ENCODE measurements at regions not wholly inside any gene's neighbourhood (a gene's known extent, or its start where the extent isn't known, plus 50 kb on each side); places are given as distances from the start of the nearest gene placed in this dataset.

- Histone ChIP-seq H3K4me2 (no peak overlapping the region), H3K27ac (no peak overlapping the region), H3K27me3 (ENCODE audit: insufficient read depth, low read depth) (no peaks in the 10 kb centered on the region), H3K9ac (no peak overlapping the region), H2AFZ (ENCODE audit: low read depth) (no peak overlapping the region), H3K4me1 (ENCODE audit: low read depth, poor library complexity, severe bottlenecking) (no peaks in the 10 kb centered on the region), H3K4me3 (IDR thresholded peaks at IDR 0.05; ENCODE audit: insufficient read depth, low read depth, low read length) (no peak overlapping the region), H3K79me2 (ENCODE audit: insufficient read depth, low read depth) (no peaks in the 10 kb centered on the region), H4K20me1 (ENCODE audit: insufficient read depth) (no peaks in the 10 kb centered on the region), H3K36me3 (ENCODE audit: insufficient read depth) (no peaks in the 10 kb centered on the region)
- TF ChIP-seq, protein P1, sequence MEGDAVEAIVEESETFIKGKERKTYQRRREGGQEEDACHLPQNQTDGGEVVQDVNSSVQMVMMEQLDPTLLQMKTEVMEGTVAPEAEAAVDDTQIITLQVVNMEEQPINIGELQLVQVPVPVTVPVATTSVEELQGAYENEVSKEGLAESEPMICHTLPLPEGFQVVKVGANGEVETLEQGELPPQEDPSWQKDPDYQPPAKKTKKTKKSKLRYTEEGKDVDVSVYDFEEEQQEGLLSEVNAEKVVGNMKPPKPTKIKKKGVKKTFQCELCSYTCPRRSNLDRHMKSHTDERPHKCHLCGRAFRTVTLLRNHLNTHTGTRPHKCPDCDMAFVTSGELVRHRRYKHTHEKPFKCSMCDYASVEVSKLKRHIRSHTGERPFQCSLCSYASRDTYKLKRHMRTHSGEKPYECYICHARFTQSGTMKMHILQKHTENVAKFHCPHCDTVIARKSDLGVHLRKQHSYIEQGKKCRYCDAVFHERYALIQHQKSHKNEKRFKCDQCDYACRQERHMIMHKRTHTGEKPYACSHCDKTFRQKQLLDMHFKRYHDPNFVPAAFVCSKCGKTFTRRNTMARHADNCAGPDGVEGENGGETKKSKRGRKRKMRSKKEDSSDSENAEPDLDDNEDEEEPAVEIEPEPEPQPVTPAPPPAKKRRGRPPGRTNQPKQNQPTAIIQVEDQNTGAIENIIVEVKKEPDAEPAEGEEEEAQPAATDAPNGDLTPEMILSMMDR (conservative IDR thresholded peaks at IDR 0.05; ENCODE audit: low read depth, low read length): no peak
These were observed 125.6 kb upstream of the PAPPA start for GRCh38 chr9:116027951-116028350.

GRCh38 chr9:116030517-116030916 lies 123.1 kb upstream of the PAPPA start:
- no peaks in the 10 kb centered on the region for H3K36me3 ChIP-seq (ENCODE audit: insufficient read depth)
- H2AFZ ChIP-seq (ENCODE audit: low read depth): no peak overlapping the region
- H3K4me1 ChIP-seq (ENCODE audit: low read depth, poor library complexity, severe bottlenecking): no peaks in the 10 kb centered on the region
- no peak overlapping the region for H3K27ac ChIP-seq
- no peak overlapping the region for H3K4me3 ChIP-seq (IDR thresholded peaks at IDR 0.05; ENCODE audit: insufficient read depth, low read depth, low read length)
- TF ChIP-seq, protein P1 (conservative IDR thresholded peaks at IDR 0.05; ENCODE audit: low read depth, low read length): no peak
- no peaks in the 10 kb centered on the region for H3K79me2 ChIP-seq (ENCODE audit: insufficient read depth, low read depth)
- H3K9ac ChIP-seq: no peak overlapping the region
- no peaks in the 10 kb centered on the region for H4K20me1 ChIP-seq (ENCODE audit: insufficient read depth)
- no peak overlapping the region for H3K4me2 ChIP-seq
- H3K27me3 ChIP-seq (ENCODE audit: insufficient read depth, low read depth): no peaks in the 10 kb centered on the region

DNA sequence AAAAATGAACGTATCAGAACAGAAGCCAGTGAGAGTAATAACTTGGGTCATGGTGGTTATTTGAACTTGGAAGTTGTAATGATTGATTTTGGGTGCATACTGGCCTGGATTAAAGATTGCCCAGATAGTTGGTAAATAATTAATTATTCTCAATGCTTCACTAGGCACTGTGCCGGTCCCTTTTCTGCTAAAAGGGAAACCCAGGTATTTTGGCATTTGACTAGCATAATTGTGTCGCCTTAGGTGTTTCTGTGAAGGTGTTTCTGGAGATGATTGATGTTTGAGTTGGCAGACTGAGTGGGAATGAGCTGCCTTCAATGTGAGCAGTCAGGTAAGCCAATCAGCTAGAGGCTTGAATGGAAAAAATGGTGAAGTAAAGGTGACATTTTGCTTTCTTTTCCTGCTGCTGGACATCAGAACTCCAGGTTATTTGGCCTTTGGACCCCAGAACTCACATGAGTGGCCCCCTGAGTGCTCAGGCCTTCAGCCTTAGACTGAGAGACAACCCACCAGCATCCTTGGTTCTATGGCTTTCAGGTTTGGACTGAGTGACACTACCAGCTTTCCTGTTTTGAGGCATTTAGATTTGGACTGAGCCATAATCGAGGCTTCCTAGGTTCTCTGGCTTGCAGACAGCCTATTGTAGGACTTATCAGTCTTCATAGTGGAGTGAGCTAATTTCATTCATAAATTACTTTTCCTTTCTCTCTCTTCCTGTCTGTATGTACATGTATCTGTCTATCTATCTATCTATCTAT lies 120.7 kb upstream of the PAPPA start:
- no peak overlapping the region for H3K27ac ChIP-seq
- H3K4me1 ChIP-seq (ENCODE audit: low read depth, poor library complexity, severe bottlenecking): no peaks in the 10 kb centered on the region
- H3K79me2 ChIP-seq (ENCODE audit: insufficient read depth, low read depth): no peaks in the 10 kb centered on the region
- no peaks in the 10 kb centered on the region for H3K27me3 ChIP-seq (ENCODE audit: insufficient read depth, low read depth)
- no peaks in the 10 kb centered on the region for H3K36me3 ChIP-seq (ENCODE audit: insufficient read depth)
- no peak overlapping the region for H3K4me3 ChIP-seq (IDR thresholded peaks at IDR 0.05; ENCODE audit: insufficient read depth, low read depth, low read length)
- no peak overlapping the region for H3K4me2 ChIP-seq
- TF ChIP-seq, protein P1 (conservative IDR thresholded peaks at IDR 0.05; ENCODE audit: low read depth, low read length): no peak
- no peak overlapping the region for H2AFZ ChIP-seq (ENCODE audit: low read depth)
- no peaks in the 10 kb centered on the region for H4K20me1 ChIP-seq (ENCODE audit: insufficient read depth)
- H3K9ac ChIP-seq: no peak overlapping the region

DNA sequence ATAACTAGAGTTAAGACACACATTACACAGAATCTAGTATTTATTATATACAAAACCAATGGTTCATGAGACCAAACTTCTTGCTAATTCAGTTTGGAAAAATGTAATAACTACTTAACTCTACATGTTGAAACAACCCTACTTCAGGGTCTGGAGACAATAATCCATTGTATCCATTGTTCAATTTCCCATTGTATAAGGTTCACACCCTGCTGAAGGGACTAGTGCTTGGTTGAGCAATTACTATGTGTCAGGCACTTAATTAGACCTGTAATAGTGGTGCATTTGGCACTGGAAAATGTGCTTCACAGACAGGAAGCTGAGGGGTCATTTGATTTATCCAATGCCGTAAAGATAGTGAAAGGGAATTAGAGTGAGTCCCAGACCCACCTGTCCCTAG lies 114.3 kb upstream of the PAPPA start:
- Histone ChIP-seq H3K9ac (no peak overlapping the region), H4K20me1 (ENCODE audit: insufficient read depth) (no peaks in the 10 kb centered on the region), H3K27ac (no peak overlapping the region), H3K79me2 (ENCODE audit: insufficient read depth, low read depth) (no peaks in the 10 kb centered on the region), H3K27me3 (ENCODE audit: insufficient read depth, low read depth) (no peaks in the 10 kb centered on the region), H3K4me1 (ENCODE audit: low read depth, poor library complexity, severe bottlenecking) (no peaks in the 10 kb centered on the region), H3K36me3 (ENCODE audit: insufficient read depth) (no peaks in the 10 kb centered on the region), H3K4me2 (no peak overlapping the region), H2AFZ (ENCODE audit: low read depth) (no peak overlapping the region), H3K4me3 (IDR thresholded peaks at IDR 0.05; ENCODE audit: insufficient read depth, low read depth, low read length) (no peak overlapping the region)
- TF ChIP-seq, protein P1 (conservative IDR thresholded peaks at IDR 0.05; ENCODE audit: low read depth, low read length): no peak
